ENCODE measurements at regions not wholly inside any gene's neighbourhood (a gene's known extent, or its start where the extent isn't known, plus 50 kb on each side); places are given as distances from the start of the nearest gene placed in this dataset.

DNA sequence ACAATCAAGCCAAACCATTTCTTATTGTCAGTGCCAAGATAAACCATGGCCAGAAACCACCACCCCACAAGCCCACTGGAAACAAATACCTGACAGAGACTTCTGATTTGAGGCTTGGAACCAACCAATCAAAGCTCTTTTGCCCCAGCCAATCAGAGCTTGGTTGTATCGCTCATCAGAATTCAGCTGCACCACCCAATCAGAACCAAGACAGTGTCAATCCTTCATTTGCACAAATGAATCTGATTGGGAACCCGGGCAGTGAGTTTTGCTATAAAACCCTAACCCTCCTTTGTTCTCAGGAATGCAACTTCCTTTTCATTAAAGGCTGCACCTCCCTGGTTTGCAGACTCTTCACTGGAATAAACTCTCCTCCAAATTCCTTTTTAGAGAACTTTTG lies 87.4 kb downstream of the ELAPOR2 start:
- no peak overlapping the region for H3K4me2 ChIP-seq (ENCODE audit: low read depth, low read length, poor library complexity, severe bottlenecking)
- H4K20me1 ChIP-seq (ENCODE audit: low read depth, low read length) = no peaks in the 10 kb centered on the region
- H2AFZ ChIP-seq (ENCODE audit: low read depth, low read length, severe bottlenecking) = no peak overlapping the region
- no peaks in the 10 kb centered on the region for H3K79me2 ChIP-seq (ENCODE audit: insufficient read depth, low read length)
- no peaks in the 10 kb centered on the region for H3F3A ChIP-seq (ENCODE audit: insufficient read depth)
- TF ChIP-seq, protein P1, sequence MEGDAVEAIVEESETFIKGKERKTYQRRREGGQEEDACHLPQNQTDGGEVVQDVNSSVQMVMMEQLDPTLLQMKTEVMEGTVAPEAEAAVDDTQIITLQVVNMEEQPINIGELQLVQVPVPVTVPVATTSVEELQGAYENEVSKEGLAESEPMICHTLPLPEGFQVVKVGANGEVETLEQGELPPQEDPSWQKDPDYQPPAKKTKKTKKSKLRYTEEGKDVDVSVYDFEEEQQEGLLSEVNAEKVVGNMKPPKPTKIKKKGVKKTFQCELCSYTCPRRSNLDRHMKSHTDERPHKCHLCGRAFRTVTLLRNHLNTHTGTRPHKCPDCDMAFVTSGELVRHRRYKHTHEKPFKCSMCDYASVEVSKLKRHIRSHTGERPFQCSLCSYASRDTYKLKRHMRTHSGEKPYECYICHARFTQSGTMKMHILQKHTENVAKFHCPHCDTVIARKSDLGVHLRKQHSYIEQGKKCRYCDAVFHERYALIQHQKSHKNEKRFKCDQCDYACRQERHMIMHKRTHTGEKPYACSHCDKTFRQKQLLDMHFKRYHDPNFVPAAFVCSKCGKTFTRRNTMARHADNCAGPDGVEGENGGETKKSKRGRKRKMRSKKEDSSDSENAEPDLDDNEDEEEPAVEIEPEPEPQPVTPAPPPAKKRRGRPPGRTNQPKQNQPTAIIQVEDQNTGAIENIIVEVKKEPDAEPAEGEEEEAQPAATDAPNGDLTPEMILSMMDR (IDR thresholded peaks at IDR 0.05; ENCODE audit: insufficient read depth, low read length, poor library complexity, severe bottlenecking) = no peak
- TF ChIP-seq EZH2phosphoT487 (conservative IDR thresholded peaks at IDR 0.05; ENCODE audit: low read length) = no peak
- H3K27ac ChIP-seq (ENCODE audit: low read depth, low read length) = no peak overlapping the region
- no peaks in the 10 kb centered on the region for H3K9me2 ChIP-seq (replicated peaks; ENCODE audit: insufficient read depth, low read length)
- H3K9me3 ChIP-seq (ENCODE audit: insufficient read depth, low read length) = no peaks in the 10 kb centered on the region
- H3K4me3 ChIP-seq (ENCODE audit: insufficient read depth, low read length, poor library complexity, severe bottlenecking) = no peak overlapping the region
- no peaks in the 10 kb centered on the region for H3K36me3 ChIP-seq (ENCODE audit: low read length)
- no peak overlapping the region for H3K9ac ChIP-seq (ENCODE audit: low read length)
- no peaks in the 10 kb centered on the region for H3K27me3 ChIP-seq (ENCODE audit: low read length)

DNA sequence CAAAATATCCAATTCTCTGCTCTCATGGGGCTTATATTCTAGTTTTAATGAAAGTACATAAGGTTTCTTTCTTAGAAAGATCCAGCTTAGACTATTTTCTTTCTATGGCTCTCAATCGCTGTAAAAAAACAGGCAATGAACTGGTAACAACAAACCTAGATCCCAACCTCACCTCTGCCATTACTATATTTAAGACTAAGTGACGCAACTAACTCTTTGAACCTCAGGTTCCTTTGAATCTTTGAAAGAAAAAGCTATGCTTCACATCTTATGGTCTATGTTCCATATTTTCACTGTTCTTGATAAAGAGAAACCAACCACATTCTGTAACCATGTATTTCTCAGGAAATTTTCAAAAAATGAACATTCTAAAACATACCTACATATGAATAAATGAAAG lies 88.5 kb downstream of the ELAPOR2 start:
- H2AFZ ChIP-seq (ENCODE audit: low read depth, low read length, severe bottlenecking) = no peak overlapping the region
- no peak overlapping the region for H3K27ac ChIP-seq (ENCODE audit: low read depth, low read length)
- no peak overlapping the region for H3K9ac ChIP-seq (ENCODE audit: low read length)
- H3K79me2 ChIP-seq (ENCODE audit: insufficient read depth, low read length) = no peaks in the 10 kb centered on the region
- no peak overlapping the region for H3K4me3 ChIP-seq (ENCODE audit: insufficient read depth, low read length, poor library complexity, severe bottlenecking)
- H3K9me3 ChIP-seq (ENCODE audit: insufficient read depth, low read length) = no peaks in the 10 kb centered on the region
- H3F3A ChIP-seq (ENCODE audit: insufficient read depth) = no peaks in the 10 kb centered on the region
- no peaks in the 10 kb centered on the region for H3K27me3 ChIP-seq (ENCODE audit: low read length)
- H3K4me2 ChIP-seq (ENCODE audit: low read depth, low read length, poor library complexity, severe bottlenecking) = peak overlapping the region; percentile 2
- TF ChIP-seq, protein P1 (IDR thresholded peaks at IDR 0.05; ENCODE audit: insufficient read depth, low read length, poor library complexity, severe bottlenecking) = no peak
- no peak for TF ChIP-seq EZH2phosphoT487 (conservative IDR thresholded peaks at IDR 0.05; ENCODE audit: low read length)
- no peaks in the 10 kb centered on the region for H3K9me2 ChIP-seq (replicated peaks; ENCODE audit: insufficient read depth, low read length)
- no peaks in the 10 kb centered on the region for H4K20me1 ChIP-seq (ENCODE audit: low read depth, low read length)
- no peaks in the 10 kb centered on the region for H3K36me3 ChIP-seq (ENCODE audit: low read length)

DNA sequence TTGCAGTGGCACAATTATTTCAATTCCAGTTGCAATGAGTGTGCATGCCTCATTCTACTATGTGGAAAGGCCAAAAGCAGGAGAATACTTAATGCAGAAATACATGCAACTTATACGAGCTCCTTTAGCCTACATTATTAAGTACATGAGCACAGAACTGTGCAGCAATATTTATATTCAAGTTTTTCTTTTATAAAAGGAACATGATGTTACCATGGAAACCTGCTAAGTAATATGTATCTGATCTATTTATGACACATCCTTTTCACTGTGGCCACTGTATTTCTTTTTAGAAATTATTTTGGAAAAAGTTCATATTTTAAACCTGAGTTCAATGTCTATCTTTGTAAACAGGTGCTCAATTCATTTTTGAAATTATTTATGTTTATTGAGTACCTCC lies 88.9 kb downstream of the ELAPOR2 start:
- H3K27me3 ChIP-seq (ENCODE audit: low read length) = no peaks in the 10 kb centered on the region
- H3K9ac ChIP-seq (ENCODE audit: low read length) = no peak overlapping the region
- H3K9me2 ChIP-seq (replicated peaks; ENCODE audit: insufficient read depth, low read length) = no peaks in the 10 kb centered on the region
- no peaks in the 10 kb centered on the region for H3K79me2 ChIP-seq (ENCODE audit: insufficient read depth, low read length)
- no peak overlapping the region for H3K4me3 ChIP-seq (ENCODE audit: insufficient read depth, low read length, poor library complexity, severe bottlenecking)
- no peak overlapping the region for H2AFZ ChIP-seq (ENCODE audit: low read depth, low read length, severe bottlenecking)
- no peak overlapping the region for H3K4me2 ChIP-seq (ENCODE audit: low read depth, low read length, poor library complexity, severe bottlenecking)
- no peak overlapping the region for H3K27ac ChIP-seq (ENCODE audit: low read depth, low read length)
- TF ChIP-seq, protein P1 (IDR thresholded peaks at IDR 0.05; ENCODE audit: insufficient read depth, low read length, poor library complexity, severe bottlenecking) = no peak
- no peak for TF ChIP-seq EZH2phosphoT487 (conservative IDR thresholded peaks at IDR 0.05; ENCODE audit: low read length)
- H3K36me3 ChIP-seq (ENCODE audit: low read length) = no peaks in the 10 kb centered on the region
- H3K9me3 ChIP-seq (ENCODE audit: insufficient read depth, low read length) = no peaks in the 10 kb centered on the region
- no peaks in the 10 kb centered on the region for H4K20me1 ChIP-seq (ENCODE audit: low read depth, low read length)
- no peaks in the 10 kb centered on the region for H3F3A ChIP-seq (ENCODE audit: insufficient read depth)
